BLaER1 treated with 17β-estradiol and CSF1 and Interleukin-3, amounts not matched to agents 10 nM and 100 nM (cell line): ENCODE measurements at regions not wholly inside any gene's neighbourhood (a gene's known extent, or its start where the extent isn't known, plus 50 kb on each side); places are given as distances from the start of the nearest gene placed in this dataset.
"Not testable (repeated sequence)": the region's sequence is repeated elsewhere in the genome, so short reads cannot be mapped to it uniquely, and the experiment has no call there.

Source experiments
- H3K27ac ChIP-seq, 11 experiments: shearing (Covaris generic); formaldehyde crosslinking; 2 replicates each; pipeline ENCODE4 v1.8.1; 2022
- H3K27me3 ChIP-seq, 11 experiments: shearing (Covaris generic); formaldehyde crosslinking; 2 replicates each; pipeline ENCODE4 v1.8.1; 2022
- H3K36me3 ChIP-seq, 11 experiments: shearing (Covaris generic); formaldehyde crosslinking; 2 replicates each; pipeline ENCODE4 v1.8.1; 2022
- H3K4me1 ChIP-seq, 10 experiments: shearing (Covaris generic); formaldehyde crosslinking; 2 replicates each; pipeline ENCODE4 v1.8.1; 2022
- H3K4me2 ChIP-seq, 11 experiments: shearing (Covaris generic); formaldehyde crosslinking; 2 replicates each; pipeline ENCODE4 v1.8.1; 2022
- H3K4me3 ChIP-seq, 10 experiments: shearing (Covaris generic); formaldehyde crosslinking; 2 replicates each; pipeline ENCODE4 v1.8.1; 2022
- H3K9ac ChIP-seq, 11 experiments: shearing (Covaris generic); formaldehyde crosslinking; 2 replicates each; pipeline ENCODE4 v1.8.1; 2022
- H3K9me3 ChIP-seq, 11 experiments: shearing (Covaris generic); formaldehyde crosslinking; replicated peaks in 1 of 11; 2 replicates each; pipeline ENCODE4 v1.8.1; 2022
- H4K20me1 ChIP-seq, 11 experiments: shearing (Covaris generic); formaldehyde crosslinking; 2 replicates each; pipeline ENCODE4 v1.8.1; 2022
- Cebpa-rat ChIP-seq, 11 experiments: shearing (Covaris generic); IDR thresholded peaks; 2 replicates each; pipeline ENCODE4 v1.8.1; 2022

DNA sequence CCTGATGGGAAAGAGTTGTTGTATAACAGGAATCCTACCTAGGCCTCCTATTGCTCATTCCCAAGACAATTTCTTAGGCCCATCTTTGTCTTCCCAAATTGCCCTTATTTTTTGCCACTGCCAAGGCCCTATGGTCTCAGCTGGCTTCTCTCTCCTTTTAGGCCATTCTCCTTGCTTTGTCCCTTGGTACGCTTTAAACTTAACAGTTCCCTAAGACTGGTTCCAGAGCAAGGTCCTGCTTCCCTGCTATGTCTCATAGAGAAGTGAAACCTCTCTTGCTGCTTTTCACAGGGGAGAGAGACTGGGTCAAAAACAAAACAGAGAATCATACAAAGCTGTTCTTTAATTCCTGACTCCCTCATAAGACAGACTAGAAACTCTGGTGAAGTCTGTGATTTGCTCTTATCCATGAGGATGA lies 77.1 kb downstream of the XCL2 start:
- Histone ChIP-seq H3K4me1 (peaks cover 24 to 37% (median 28%) of the 10 kb centered on the region in 10 experiments), H3K27me3 (no peaks in the 10 kb centered on the region), H3K4me2 (peak overlapping the region; percentile 52 to 73 (median 60)), H4K20me1 (no peaks in the 10 kb centered on the region), H3K27ac (no peak overlapping the region), H3K4me3 (no peak overlapping the region), H3K36me3 (no peaks in the 10 kb centered on the region), H3K9me3 (peaks cover 3 to 15% (median 12%) of the 10 kb centered on the region in 11 experiments; a peak in 20 of 22 replicates), H3K9ac (no peak overlapping the region)
- TF ChIP-seq Cebpa-rat (IDR thresholded peaks at IDR 0.05) = no peak

- no peak for TF ChIP-seq Cebpa-rat (IDR thresholded peaks at IDR 0.05)
- Histone ChIP-seq H3K27ac (no peak overlapping the region), H3K9ac (no peak overlapping the region), H3K4me2 (peak overlapping the region; percentile 52 to 73 (median 60)), H3K4me3 (no peak overlapping the region), H3K4me1 (peaks cover 24 to 37% (median 28%) of the 10 kb centered on the region in 10 experiments), H3K9me3 (peaks cover 8 to 20% (median 17%) of the 10 kb centered on the region in 11 experiments), H4K20me1 (no peaks in the 10 kb centered on the region), H3K36me3 (no peaks in the 10 kb centered on the region), H3K27me3 (no peaks in the 10 kb centered on the region)
Observed at GRCh38 chr1:168466092-168466713, 77.6 kb downstream of the XCL2 start.

- H3K9me3 ChIP-seq = peaks cover 23 to 38% (median 31%) of the 10 kb centered on the region in 11 experiments
- H3K36me3 ChIP-seq, H3K4me2 ChIP-seq, H3K27me3 ChIP-seq, H3K27ac ChIP-seq, H4K20me1 ChIP-seq, H3K9ac ChIP-seq, H3K4me1 ChIP-seq, H3K4me3 ChIP-seq: not testable (repeated sequence)
Observed at GRCh38 chr1:168461108-168461507, 82.7 kb downstream of the XCL2 start.

DNA sequence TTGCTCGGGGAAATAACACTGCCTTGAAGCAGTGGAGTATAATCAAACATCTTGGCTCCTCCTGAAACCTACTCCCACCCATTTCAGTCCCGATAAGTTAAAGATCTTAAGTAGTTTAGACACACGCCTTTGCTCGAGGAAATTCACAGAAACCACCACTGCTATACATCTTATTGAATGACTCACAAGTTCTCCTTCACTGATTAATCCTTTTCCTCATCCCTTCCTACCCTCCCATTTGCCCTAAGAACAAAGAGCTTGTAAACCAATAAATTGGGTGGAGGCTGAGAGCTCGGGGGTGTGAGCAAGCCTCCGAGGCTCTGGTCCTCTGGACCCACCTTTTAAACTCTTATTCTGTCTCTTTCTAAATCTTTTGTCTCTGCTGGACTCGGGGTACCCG lies 86.5 kb downstream of the XCL2 start:
- H3K4me1 ChIP-seq, H3K36me3 ChIP-seq, H3K27me3 ChIP-seq, H3K9ac ChIP-seq, H3K4me3 ChIP-seq, H3K27ac ChIP-seq, H4K20me1 ChIP-seq, H3K4me2 ChIP-seq: not testable (repeated sequence)
- peaks cover 20 to 41% (median 30%) of the 10 kb centered on the region in 11 experiments for H3K9me3 ChIP-seq

DNA sequence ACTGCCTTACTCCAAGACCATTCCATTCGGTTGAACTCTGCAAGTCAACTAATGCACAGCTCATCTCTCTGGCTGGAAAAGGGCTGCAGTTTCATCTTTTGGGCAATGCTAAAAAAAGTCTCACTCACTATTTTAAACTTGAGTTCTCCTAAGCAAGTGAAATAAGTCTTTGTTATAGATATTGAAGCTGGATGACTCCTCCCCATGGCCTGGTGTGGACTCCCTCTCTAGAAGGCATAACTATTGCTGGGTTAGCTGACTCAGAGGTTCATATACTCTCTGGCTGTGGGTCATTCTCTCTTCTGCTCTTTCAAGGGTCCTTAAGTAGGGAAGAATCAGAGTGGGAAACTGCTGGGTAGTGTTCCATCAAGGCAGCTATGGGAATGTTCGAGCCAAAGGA lies 88.0 kb downstream of the XCL2 start:
- no peak overlapping the region for H3K4me2 ChIP-seq
- no peaks in the 10 kb centered on the region for H3K4me1 ChIP-seq
- no peaks in the 10 kb centered on the region for H3K27me3 ChIP-seq
- no peaks in the 10 kb centered on the region for H3K36me3 ChIP-seq
- no peak overlapping the region for H3K9ac ChIP-seq
- no peak for TF ChIP-seq Cebpa-rat (IDR thresholded peaks at IDR 0.05)
- H3K27ac ChIP-seq = no peak overlapping the region
- no peaks in the 10 kb centered on the region for H4K20me1 ChIP-seq
- H3K4me3 ChIP-seq = no peak overlapping the region
- H3K9me3 ChIP-seq = peaks cover 6 to 26% (median 19%) of the 10 kb centered on the region in 11 experiments; a peak in 21 of 22 replicates

DNA sequence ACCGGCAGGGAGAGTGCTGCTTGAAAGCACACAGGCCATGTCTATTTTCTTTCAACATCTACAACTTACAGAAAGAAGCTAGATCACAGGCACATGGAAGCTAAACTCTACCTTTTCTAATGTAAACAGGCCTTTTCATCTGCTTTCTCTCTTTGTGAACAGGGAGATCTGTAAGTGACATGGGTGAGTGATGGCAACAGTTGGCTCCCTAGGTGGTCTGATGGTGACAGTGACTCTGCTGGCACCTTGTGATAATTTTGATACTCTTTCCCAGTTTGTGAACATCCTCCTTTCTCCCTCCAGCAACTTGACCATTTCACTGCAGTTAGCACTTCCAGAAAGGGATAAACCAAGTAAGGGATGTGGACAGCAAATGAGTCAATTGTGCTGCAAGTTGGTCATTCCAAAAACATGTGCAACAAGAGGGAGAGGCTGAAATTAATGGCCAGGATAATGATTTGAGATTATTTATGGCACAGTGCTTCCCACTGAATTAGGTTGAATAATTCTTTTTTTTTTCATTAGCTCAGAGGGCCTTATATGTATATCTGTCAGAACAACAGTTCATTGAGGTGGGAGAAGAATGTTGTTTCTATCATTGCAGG lies 89.5 kb downstream of the XCL2 start:
- Histone ChIP-seq H3K4me1 (no peaks in the 10 kb centered on the region), H3K27ac (no peak overlapping the region), H3K9ac (no peak overlapping the region), H3K4me3 (no peak overlapping the region), H4K20me1 (no peaks in the 10 kb centered on the region), H3K4me2 (no peak overlapping the region), H3K27me3 (no peaks in the 10 kb centered on the region), H3K9me3 (peaks cover 0 to 22% (median 15%) of the 10 kb centered on the region in 11 experiments; a peak in 18 of 22 replicates), H3K36me3 (no peaks in the 10 kb centered on the region)
- TF ChIP-seq Cebpa-rat (IDR thresholded peaks at IDR 0.05) = no peak

DNA sequence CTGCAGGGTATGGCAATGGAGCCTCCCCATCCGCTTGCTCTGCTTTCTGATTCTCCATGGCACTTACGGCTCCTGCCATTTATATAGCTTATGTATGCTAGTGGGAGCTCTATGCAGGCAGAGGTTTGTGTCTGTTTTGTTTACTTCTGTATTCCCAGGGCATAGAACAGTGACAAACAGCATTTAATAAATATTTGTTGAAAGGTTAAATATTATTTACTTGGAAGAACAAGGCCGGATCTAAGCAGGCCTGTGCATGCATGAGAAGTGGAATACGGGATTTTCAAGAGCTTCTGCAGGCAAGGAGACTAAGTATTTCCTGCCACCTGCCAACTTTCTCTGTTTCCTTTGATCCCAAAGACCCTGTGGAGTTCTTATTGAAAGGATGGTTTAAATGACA lies 90.7 kb downstream of the XCL2 start:
- Histone ChIP-seq H3K27me3 (no peaks in the 10 kb centered on the region), H3K9me3 (peaks cover 0 to 16% (median 12%) of the 10 kb centered on the region in 11 experiments; a peak in 18 of 22 replicates), H3K4me3 (no peak overlapping the region), H3K4me2 (no peak overlapping the region), H3K36me3 (no peaks in the 10 kb centered on the region), H3K9ac (no peak overlapping the region), H4K20me1 (no peaks in the 10 kb centered on the region), H3K4me1 (no peaks in the 10 kb centered on the region), H3K27ac (no peak overlapping the region)
- TF ChIP-seq Cebpa-rat (IDR thresholded peaks at IDR 0.05) = no peak

DNA sequence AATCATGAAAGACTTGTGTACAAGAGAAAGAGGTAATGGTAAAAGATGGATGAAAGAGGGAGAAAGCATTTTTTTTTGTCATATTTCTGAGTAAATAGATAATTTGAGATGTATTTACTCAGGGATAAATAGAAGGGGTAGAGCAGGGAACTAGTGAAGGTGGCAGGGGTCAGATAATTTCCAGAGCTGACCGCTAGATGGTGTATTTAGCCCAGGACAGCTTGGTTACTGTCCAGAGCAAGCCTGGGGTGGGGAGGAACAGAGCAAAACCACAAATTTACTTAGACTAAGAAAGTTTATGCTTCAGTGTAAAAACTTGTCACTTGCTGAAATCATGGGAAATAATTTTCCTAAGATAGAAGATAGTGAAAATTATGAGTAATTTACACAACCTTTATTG lies 91.5 kb downstream of the XCL2 start:
- Histone ChIP-seq H4K20me1 (no peaks in the 10 kb centered on the region), H3K9ac (no peak overlapping the region), H3K4me2 (no peak overlapping the region), H3K27me3 (no peaks in the 10 kb centered on the region), H3K27ac (no peak overlapping the region), H3K9me3 (peaks cover 0 to 14% (median 10%) of the 10 kb centered on the region in 11 experiments; a peak in 14 of 22 replicates), H3K36me3 (no peaks in the 10 kb centered on the region), H3K4me3 (no peak overlapping the region), H3K4me1 (no peaks in the 10 kb centered on the region)
- TF ChIP-seq Cebpa-rat (IDR thresholded peaks at IDR 0.05) = no peak

- Histone ChIP-seq H3K4me1 (no peaks in the 10 kb centered on the region), H3K27me3 (no peaks in the 10 kb centered on the region), H3K27ac (no peak overlapping the region), H3K4me3 (no peak overlapping the region), H3K9me3 (peaks cover 0 to 10% (median 7%) of the 10 kb centered on the region in 11 experiments; a peak in 14 of 22 replicates), H3K36me3 (no peaks in the 10 kb centered on the region), H4K20me1 (no peaks in the 10 kb centered on the region), H3K4me2 (no peak overlapping the region), H3K9ac (no peak overlapping the region)
- TF ChIP-seq Cebpa-rat (IDR thresholded peaks at IDR 0.05) = no peak
Observed at GRCh38 chr1:168447871-168448270, 95.9 kb downstream of the XCL2 start.

DNA sequence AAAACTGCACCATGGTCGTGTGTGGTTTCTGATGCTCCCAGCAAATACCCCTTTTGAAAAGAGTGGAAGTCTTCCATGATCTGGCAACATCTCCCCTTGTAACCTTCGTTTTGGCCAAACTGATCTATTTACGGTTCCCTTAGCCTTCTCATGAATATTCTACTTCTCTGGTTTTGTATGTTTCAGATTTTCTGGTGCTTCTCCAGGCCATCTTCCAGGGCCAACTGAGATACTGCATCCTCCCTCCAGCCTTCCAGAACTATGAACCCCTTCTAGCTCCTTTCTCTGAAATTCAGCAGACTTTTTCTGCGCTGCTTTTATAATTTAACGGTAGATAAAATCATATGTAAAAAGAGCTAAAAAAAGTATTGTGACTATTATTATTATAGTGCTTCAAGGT lies 97.7 kb downstream of the XCL2 start:
- no peak for TF ChIP-seq Cebpa-rat (IDR thresholded peaks at IDR 0.05)
- no peak overlapping the region for H3K27ac ChIP-seq
- H3K4me3 ChIP-seq = no peak overlapping the region

More for the DNA sequence above, 97.7 kb downstream of the XCL2 start:
- Histone ChIP-seq H3K4me2 (no peak overlapping the region), H3K9me3 (no peaks in the 10 kb centered on the region), H3K9ac (no peak overlapping the region), H4K20me1 (no peaks in the 10 kb centered on the region), H3K27me3 (no peaks in the 10 kb centered on the region), H3K36me3 (no peaks in the 10 kb centered on the region), H3K4me1 (no peaks in the 10 kb centered on the region)
